ENCODE measurements at regions not wholly inside any gene's neighbourhood (a gene's known extent, or its start where the extent isn't known, plus 50 kb on each side); places are given as distances from the start of the nearest gene placed in this dataset.
"Not testable (repeated sequence)": the region's sequence is repeated elsewhere in the genome, so short reads cannot be mapped to it uniquely, and the experiment has no call there.

DNA sequence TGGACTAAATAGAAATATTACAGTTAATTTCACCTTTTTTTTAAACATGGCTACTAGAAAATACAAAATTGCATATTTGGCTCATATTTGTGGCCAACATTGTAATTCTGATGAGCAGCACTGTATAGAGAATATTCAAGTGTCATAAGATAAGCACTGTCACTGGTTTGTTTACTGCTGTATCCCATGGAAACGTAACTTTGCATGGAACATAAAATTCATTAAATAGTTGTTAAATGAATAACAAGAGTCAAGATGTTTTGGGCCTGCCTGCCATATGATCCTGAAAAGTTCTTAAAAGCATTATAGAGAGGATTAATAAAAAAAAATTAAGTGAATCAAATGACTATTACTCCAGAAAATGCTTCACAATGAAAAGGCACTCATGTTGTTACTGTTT lies 763.7 kb upstream of the CRIM1 start:
- H3K4me1 Mint-ChIP-seq (ENCODE audit: low read depth) = no peaks in the 10 kb centered on the region
- H3K9me3 Mint-ChIP-seq (ENCODE audit: low read depth) = peaks cover 8% of the 10 kb centered on the region
- DNase-seq (ENCODE audit: low spot score) = no peak
- H3K27me3 Mint-ChIP-seq (ENCODE audit: low read depth) = no peaks in the 10 kb centered on the region
- H3K27ac Mint-ChIP-seq (ENCODE audit: unreplicated experiment) = no peak overlapping the region
- H3K4me3 Mint-ChIP-seq (ENCODE audit: unreplicated experiment) = no peak overlapping the region
- TF ChIP-seq, protein P1, sequence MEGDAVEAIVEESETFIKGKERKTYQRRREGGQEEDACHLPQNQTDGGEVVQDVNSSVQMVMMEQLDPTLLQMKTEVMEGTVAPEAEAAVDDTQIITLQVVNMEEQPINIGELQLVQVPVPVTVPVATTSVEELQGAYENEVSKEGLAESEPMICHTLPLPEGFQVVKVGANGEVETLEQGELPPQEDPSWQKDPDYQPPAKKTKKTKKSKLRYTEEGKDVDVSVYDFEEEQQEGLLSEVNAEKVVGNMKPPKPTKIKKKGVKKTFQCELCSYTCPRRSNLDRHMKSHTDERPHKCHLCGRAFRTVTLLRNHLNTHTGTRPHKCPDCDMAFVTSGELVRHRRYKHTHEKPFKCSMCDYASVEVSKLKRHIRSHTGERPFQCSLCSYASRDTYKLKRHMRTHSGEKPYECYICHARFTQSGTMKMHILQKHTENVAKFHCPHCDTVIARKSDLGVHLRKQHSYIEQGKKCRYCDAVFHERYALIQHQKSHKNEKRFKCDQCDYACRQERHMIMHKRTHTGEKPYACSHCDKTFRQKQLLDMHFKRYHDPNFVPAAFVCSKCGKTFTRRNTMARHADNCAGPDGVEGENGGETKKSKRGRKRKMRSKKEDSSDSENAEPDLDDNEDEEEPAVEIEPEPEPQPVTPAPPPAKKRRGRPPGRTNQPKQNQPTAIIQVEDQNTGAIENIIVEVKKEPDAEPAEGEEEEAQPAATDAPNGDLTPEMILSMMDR (IDR thresholded peaks at IDR 0.05) = no peak
- no peaks in the 10 kb centered on the region for H3K36me3 Mint-ChIP-seq (ENCODE audit: low read depth)

- no peak for DNase-seq (ENCODE audit: low spot score)
- H3K9me3 Mint-ChIP-seq (ENCODE audit: low read depth) = peaks cover 19% of the 10 kb centered on the region
- H3K27ac Mint-ChIP-seq (ENCODE audit: unreplicated experiment) = no peak overlapping the region
- TF ChIP-seq, protein P1 (IDR thresholded peaks at IDR 0.05) = no peak
- no peak overlapping the region for H3K4me3 Mint-ChIP-seq (ENCODE audit: unreplicated experiment)
- H3K36me3 Mint-ChIP-seq (ENCODE audit: low read depth) = peaks cover 4% of the 10 kb centered on the region
- no peaks in the 10 kb centered on the region for H3K27me3 Mint-ChIP-seq (ENCODE audit: low read depth)
- no peaks in the 10 kb centered on the region for H3K4me1 Mint-ChIP-seq (ENCODE audit: low read depth)
Observed at GRCh38 chr2:35585972-35586371, 769.6 kb upstream of the CRIM1 start.

DNA sequence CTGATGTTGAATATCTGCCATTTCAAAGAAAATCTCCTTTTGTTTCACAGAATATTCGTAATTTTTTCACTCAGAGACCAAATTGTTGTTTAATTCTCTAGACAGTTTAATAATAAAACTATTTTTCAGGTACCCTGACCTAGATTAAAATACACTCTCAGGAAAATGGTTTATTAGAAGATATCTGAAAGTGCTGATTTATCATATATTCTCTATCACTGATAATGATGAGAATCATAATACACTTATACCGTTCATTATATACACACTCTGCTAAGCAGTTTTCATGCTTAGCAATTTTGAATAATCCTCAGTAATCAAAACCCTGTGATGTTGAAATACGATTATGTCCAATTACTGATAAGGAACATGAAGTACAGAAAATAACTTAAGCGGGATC lies 772.9 kb upstream of the CRIM1 start:
- peaks cover 4% of the 10 kb centered on the region for H3K36me3 Mint-ChIP-seq (ENCODE audit: low read depth)

DNA sequence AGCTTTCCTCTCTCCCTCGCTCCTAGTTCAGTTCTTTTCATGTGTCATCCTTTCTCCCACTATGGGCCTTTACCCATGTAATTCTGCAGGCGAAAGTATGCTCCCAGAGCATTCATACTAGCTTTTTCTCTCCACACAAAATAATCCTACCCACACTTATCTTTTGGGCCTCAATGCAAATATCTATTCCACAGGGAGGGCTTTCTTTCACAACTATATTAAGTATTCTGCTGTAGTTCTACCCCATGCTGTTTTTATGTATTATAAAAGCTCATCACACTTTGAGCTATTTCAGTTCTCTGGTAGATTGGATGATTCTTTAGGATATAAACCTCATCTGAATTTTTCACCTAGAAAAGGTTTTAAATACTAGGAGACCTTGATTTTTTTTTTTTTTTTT lies 774.6 kb upstream of the CRIM1 start:
- Mint-ChIP-seq H3K4me3 (ENCODE audit: unreplicated experiment) (no peak overlapping the region), H3K9me3 (ENCODE audit: low read depth) (peaks cover 8% of the 10 kb centered on the region), H3K27ac (ENCODE audit: unreplicated experiment) (no peak overlapping the region), H3K36me3 (ENCODE audit: low read depth) (no peaks in the 10 kb centered on the region), H3K27me3 (ENCODE audit: low read depth) (peaks cover 7% of the 10 kb centered on the region), H3K4me1 (ENCODE audit: low read depth) (no peaks in the 10 kb centered on the region)
- DNase-seq (ENCODE audit: low spot score) = no peak
- TF ChIP-seq, protein P1 (IDR thresholded peaks at IDR 0.05) = no peak

More for the DNA sequence above, 772.9 kb upstream of the CRIM1 start:
- Mint-ChIP-seq H3K9me3 (ENCODE audit: low read depth) (peaks cover 18% of the 10 kb centered on the region), H3K4me3 (ENCODE audit: unreplicated experiment) (no peak overlapping the region), H3K27me3 (ENCODE audit: low read depth) (peaks cover 6% of the 10 kb centered on the region), H3K27ac (ENCODE audit: unreplicated experiment) (no peak overlapping the region), H3K4me1 (ENCODE audit: low read depth) (no peaks in the 10 kb centered on the region)
- TF ChIP-seq, protein P1 (IDR thresholded peaks at IDR 0.05) = no peak
- DNase-seq (ENCODE audit: low spot score) = no peak

GRCh38 chr2:35568574-35568973 lies 787.0 kb upstream of the CRIM1 start:
- H3K36me3 Mint-ChIP-seq (ENCODE audit: low read depth); DNase-seq (ENCODE audit: low spot score); H3K27ac Mint-ChIP-seq (ENCODE audit: unreplicated experiment); H3K4me3 Mint-ChIP-seq (ENCODE audit: unreplicated experiment); H3K4me1 Mint-ChIP-seq (ENCODE audit: low read depth): not testable (repeated sequence)
- peaks cover 30% of the 10 kb centered on the region for H3K9me3 Mint-ChIP-seq (ENCODE audit: low read depth)
- H3K27me3 Mint-ChIP-seq (ENCODE audit: low read depth) = peaks cover 13% of the 10 kb centered on the region

- no peak for DNase-seq (ENCODE audit: low spot score)
- Mint-ChIP-seq H3K4me1 (ENCODE audit: low read depth) (no peaks in the 10 kb centered on the region), H3K4me3 (ENCODE audit: unreplicated experiment) (no peak overlapping the region), H3K36me3 (ENCODE audit: low read depth) (no peaks in the 10 kb centered on the region), H3K9me3 (ENCODE audit: low read depth) (peaks cover 7% of the 10 kb centered on the region), H3K27ac (ENCODE audit: unreplicated experiment) (no peak overlapping the region), H3K27me3 (ENCODE audit: low read depth) (peaks cover 2% of the 10 kb centered on the region)
- TF ChIP-seq, protein P1 (IDR thresholded peaks at IDR 0.05) = no peak
Observed at GRCh38 chr2:35562488-35562887, 793.1 kb upstream of the CRIM1 start.
